HL-60 (cell line): ENCODE measurements at regions not wholly inside any gene's neighbourhood (a gene's known extent, or its start where the extent isn't known, plus 50 kb on each side); places are given as distances from the start of the nearest gene placed in this dataset.

Experiments used
- DNase-seq, 2 experiments: peaks; one replicate each; pipeline ENCODE4 v3.0.0-alpha.2; 2010 to 2020; ENCODE audit warnings: low read depth in 1 of 2, low spot score in 1 of 2
- H3K27ac ChIP-seq: fragments of 250-450 bp; sonication (Bioruptor Pico); replicated peaks from 2 replicates; pipeline ENCODE4 v1.5.1; 2020; ENCODE audit warnings: mild to moderate bottlenecking, moderate library complexity
- H3K27me3 ChIP-seq: fragments of 250-450 bp; sonication (Bioruptor Pico); 2 replicates; pipeline ENCODE4 v1.5.1; 2021; ENCODE audit warnings: mild to moderate bottlenecking, moderate library complexity; ENCODE audit not compliant: insufficient read depth, poor library complexity, severe bottlenecking
- H3K4me3 ChIP-seq: replicated peaks from 2 replicates; pipeline ENCODE4 v1.5.1; 2011; ENCODE audit warnings: mild to moderate bottlenecking, control low read depth, low read length; ENCODE audit not compliant: insufficient read depth
- CTCF ChIP-seq: IDR thresholded peaks from one replicate; pipeline ENCODE4 v1.5.1; 2011; ENCODE audit warnings: low read length, control low read depth, inconsistent platforms; ENCODE audit not compliant: insufficient read depth
- GABPA ChIP-seq: IDR thresholded peaks from 2 replicates; pipeline ENCODE4 v1.6.1; 2012; ENCODE audit warnings: low read depth
- POLR2AphosphoS5 ChIP-seq: IDR thresholded peaks from 2 replicates; pipeline ENCODE4 v1.6.1; 2012; ENCODE audit warnings: low read depth
- REST ChIP-seq: IDR thresholded peaks from 2 replicates; pipeline ENCODE4 v1.6.1; 2012; ENCODE audit warnings: low read depth; ENCODE audit not compliant: insufficient replicate concordance
- SPI1 ChIP-seq: IDR thresholded peaks from 2 replicates; pipeline ENCODE4 v1.6.1; 2012; ENCODE audit warnings: low read depth, mild to moderate bottlenecking, borderline replicate concordance

- Histone ChIP-seq H3K27me3 (peaks cover 2% of the 10 kb centered on the region), H3K4me3 (no peak overlapping the region), H3K27ac (no peak overlapping the region)
- TF ChIP-seq GABPA (no peak), POLR2AphosphoS5 (no peak), SPI1 (no peak), CTCF (no peak), REST (no peak)
- no peak for DNase-seq
Observed at GRCh38 chr15:34691034-34691433, 63.8 kb downstream of the GJD2 start.

DNA sequence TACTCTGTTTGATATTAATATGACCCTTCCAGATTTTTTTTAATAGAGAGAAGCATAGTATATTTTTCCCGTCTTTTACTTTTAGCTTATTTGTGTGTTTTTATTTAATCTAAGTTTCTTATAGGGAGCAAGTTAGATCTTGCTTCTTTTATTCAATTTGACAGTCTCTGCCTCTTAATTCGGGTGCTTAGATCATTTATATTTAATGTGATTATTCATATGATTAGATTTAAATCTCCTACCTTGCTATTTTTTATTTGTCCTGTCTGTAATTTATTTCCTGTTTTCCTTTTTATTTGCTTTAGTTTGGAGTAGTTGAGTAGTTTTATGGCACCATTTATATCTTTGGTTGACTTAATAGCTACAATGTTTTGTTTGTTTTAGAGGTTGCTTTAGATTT is 66.1 kb downstream of the GJD2 start:
- no peak for TF ChIP-seq POLR2AphosphoS5
- TF ChIP-seq SPI1 = no peak
- TF ChIP-seq GABPA = no peak
- TF ChIP-seq REST = no peak
- no peak for TF ChIP-seq CTCF
- H3K27ac ChIP-seq = no peak overlapping the region
- peaks cover 2% of the 10 kb centered on the region for H3K27me3 ChIP-seq

GRCh38 chr15:34684351-34684750 is 70.4 kb downstream of the GJD2 start:
- H3K4me3 ChIP-seq = no peak overlapping the region
- no peak overlapping the region for H3K27ac ChIP-seq
- no peak for TF ChIP-seq REST
- TF ChIP-seq SPI1 = no peak
- TF ChIP-seq POLR2AphosphoS5 = no peak
- no peak for TF ChIP-seq GABPA
- TF ChIP-seq CTCF = no peak
- no peak for DNase-seq
- H3K27me3 ChIP-seq = no peaks in the 10 kb centered on the region

More for the DNA sequence above, 66.1 kb downstream of the GJD2 start:
- no peak overlapping the region for H3K4me3 ChIP-seq
- no peak for DNase-seq
